HepG2 (cell line): ENCODE measurements at regions not wholly inside any gene's neighbourhood (a gene's known extent, or its start where the extent isn't known, plus 50 kb on each side); places are given as distances from the start of the nearest gene placed in this dataset.
A peak's percentile ranks its signal among the peaks of the same experiment; 100 is the strongest.

Experiments
- CHD4 ChIP-seq: fragments of 200-600 bp; sonication (generic); IDR thresholded peaks from 2 replicates; pipeline ENCODE4 v1.7.0; 2017; ENCODE audit warnings: mild to moderate bottlenecking, low read length, borderline replicate concordance
- E2F5 ChIP-seq: sonication (generic); formaldehyde crosslinking; conservative IDR thresholded peaks from 2 replicates; pipeline ENCODE4 v1.4.0; 2020; ENCODE audit warnings: missing genetic modification reagents
- KAT2B ChIP-seq: fragments of 150-350 bp; IDR thresholded peaks from 2 replicates; pipeline ENCODE4 v1.6.1; 2014; ENCODE audit warnings: low read depth, low read length, borderline replicate concordance
- RAD21 ChIP-seq: fragments of 450-650 bp; formaldehyde crosslinking; IDR thresholded peaks from 2 replicates; pipeline ENCODE4 v1.5.0; 2020; ENCODE audit warnings: mild to moderate bottlenecking
- ZNF280B ChIP-seq: sonication (generic); formaldehyde crosslinking; IDR thresholded peaks from 2 replicates; pipeline ENCODE4 v1.5.0; 2020; ENCODE audit warnings: missing genetic modification reagents, mild to moderate bottlenecking, borderline replicate concordance
- ZNF543 ChIP-seq: sonication (generic); formaldehyde crosslinking; IDR thresholded peaks from 2 replicates; pipeline ENCODE4 v1.4.0; 2020; ENCODE audit warnings: mild to moderate bottlenecking, missing genetic modification reagents
- ZNF567 ChIP-seq: sonication (generic); formaldehyde crosslinking; IDR thresholded peaks from 2 replicates; pipeline ENCODE4 v1.8.1; 2023; ENCODE audit warnings: mild to moderate bottlenecking, missing genetic modification reagents, borderline replicate concordance
- TF ChIP-seq, protein P1 (sequence below), 2 experiments: fragments of 450-650 bp in 1 of 2; sonication (generic) in 1 of 2; formaldehyde crosslinking; IDR thresholded peaks; 2 replicates each; pipeline versions ENCODE4 v1.5.0 to v1.8.0; 2020 to 2022; ENCODE audit warnings: mild to moderate bottlenecking in 1 of 2, missing genetic modification reagents in 1 of 2
- TF ChIP-seq, protein P2 (sequence below): sonication (generic); formaldehyde crosslinking; IDR thresholded peaks from 2 replicates; pipeline ENCODE4 v1.5.0; 2020; ENCODE audit warnings: mild to moderate bottlenecking, missing genetic modification reagents, moderate library complexity

DNA sequence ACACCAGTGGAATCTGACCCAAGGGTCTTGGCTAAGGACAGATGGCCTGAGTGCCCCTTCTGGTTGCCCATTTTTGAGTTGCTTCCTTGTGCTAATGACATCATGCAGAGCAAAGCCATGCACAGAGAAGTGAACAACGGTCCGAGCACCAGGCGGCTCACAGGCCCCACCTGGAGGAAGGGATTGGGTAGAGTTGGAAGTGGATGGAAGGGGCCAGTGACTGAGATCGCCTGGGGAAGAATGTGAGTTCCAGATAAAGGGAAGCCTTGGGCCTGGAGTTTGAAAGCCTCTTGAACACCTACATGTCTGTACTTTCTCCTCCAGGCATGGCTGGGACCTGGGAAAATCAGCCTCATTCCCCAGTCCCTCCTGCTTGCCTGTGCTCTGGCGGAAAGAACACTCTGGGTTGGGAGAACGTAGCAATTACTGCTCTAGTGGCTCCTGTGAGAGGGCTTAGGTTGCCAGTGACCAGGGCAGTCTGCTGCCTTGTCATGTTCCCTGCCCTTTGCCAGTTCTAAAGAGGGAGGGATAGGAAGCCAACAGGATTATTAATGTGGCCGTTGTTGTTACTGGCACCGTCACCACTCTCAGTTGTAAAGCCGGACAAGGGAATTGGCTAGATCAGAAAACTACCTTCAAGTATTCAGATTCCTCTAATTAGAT lies 62.5 kb upstream of the PTPN3 start:
- TF ChIP-seq ZNF280B (CRISPR knock-in tag) (no peak), CHD4 (no peak), ZNF543 (CRISPR knock-in tag) (no peak), RAD21 (CRISPR knock-in tag) (no peak), E2F5 (CRISPR knock-in tag) (no peak), KAT2B (no peak), ZNF567 (CRISPR knock-in tag) (no peak)
- TF ChIP-seq, protein P1, sequence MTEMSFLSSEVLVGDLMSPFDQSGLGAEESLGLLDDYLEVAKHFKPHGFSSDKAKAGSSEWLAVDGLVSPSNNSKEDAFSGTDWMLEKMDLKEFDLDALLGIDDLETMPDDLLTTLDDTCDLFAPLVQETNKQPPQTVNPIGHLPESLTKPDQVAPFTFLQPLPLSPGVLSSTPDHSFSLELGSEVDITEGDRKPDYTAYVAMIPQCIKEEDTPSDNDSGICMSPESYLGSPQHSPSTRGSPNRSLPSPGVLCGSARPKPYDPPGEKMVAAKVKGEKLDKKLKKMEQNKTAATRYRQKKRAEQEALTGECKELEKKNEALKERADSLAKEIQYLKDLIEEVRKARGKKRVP (CRISPR knock-in tag; IDR thresholded peaks at IDR 0.05): no peak
- TF ChIP-seq, protein P2, sequence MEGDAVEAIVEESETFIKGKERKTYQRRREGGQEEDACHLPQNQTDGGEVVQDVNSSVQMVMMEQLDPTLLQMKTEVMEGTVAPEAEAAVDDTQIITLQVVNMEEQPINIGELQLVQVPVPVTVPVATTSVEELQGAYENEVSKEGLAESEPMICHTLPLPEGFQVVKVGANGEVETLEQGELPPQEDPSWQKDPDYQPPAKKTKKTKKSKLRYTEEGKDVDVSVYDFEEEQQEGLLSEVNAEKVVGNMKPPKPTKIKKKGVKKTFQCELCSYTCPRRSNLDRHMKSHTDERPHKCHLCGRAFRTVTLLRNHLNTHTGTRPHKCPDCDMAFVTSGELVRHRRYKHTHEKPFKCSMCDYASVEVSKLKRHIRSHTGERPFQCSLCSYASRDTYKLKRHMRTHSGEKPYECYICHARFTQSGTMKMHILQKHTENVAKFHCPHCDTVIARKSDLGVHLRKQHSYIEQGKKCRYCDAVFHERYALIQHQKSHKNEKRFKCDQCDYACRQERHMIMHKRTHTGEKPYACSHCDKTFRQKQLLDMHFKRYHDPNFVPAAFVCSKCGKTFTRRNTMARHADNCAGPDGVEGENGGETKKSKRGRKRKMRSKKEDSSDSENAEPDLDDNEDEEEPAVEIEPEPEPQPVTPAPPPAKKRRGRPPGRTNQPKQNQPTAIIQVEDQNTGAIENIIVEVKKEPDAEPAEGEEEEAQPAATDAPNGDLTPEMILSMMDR (CRISPR knock-in tag): peak; percentile 51
